Cardiac muscle cell (in vitro differentiated cells and primary cell): ENCODE measurements at regions not wholly inside any gene's neighbourhood (a gene's known extent, or its start where the extent isn't known, plus 50 kb on each side); places are given as distances from the start of the nearest gene placed in this dataset.

Experiments used
- DNase-seq, 2 donors: peaks; one replicate each; pipeline versions ENCODE4 v3.0.0 to v3.0.0-alpha.2; 2010 to 2017; ENCODE audit warnings: low read depth in 1 of 2, low spot score in 1 of 2
- H3K27ac ChIP-seq: fragments of 200-600 bp; sonication (generic); 2 replicates; pipeline ENCODE4 v1.5.1; 2016
- H3K27me3 ChIP-seq: fragments of 200-600 bp; sonication (generic); 2 replicates; pipeline ENCODE4 v1.6.0; 2016; ENCODE audit warnings: control low read depth
- H3K36me3 ChIP-seq: fragments of 200-600 bp; sonication (generic); 2 replicates; pipeline ENCODE4 v1.5.1; 2016; ENCODE audit warnings: control low read depth
- H3K4me1 ChIP-seq: fragments of 200-600 bp; sonication (generic); 2 replicates; pipeline ENCODE4 v1.8.1; 2017; ENCODE audit warnings: low read depth, mild to moderate bottlenecking, mixed run types
- H3K4me3 ChIP-seq: fragments of 200-600 bp; sonication (generic); 2 replicates; pipeline ENCODE4 v1.5.1; 2016; ENCODE audit warnings: mild to moderate bottlenecking
- H3K9me3 ChIP-seq: fragments of 200-600 bp; sonication (generic); 2 replicates; pipeline ENCODE4 v1.5.1; 2017; ENCODE audit warnings: low read depth, mild to moderate bottlenecking, control low read depth
- TF ChIP-seq, protein P1 (sequence below): IDR thresholded peaks from 2 replicates; pipeline ENCODE4 v1.5.1; 2012; ENCODE audit warnings: low read depth, mild to moderate bottlenecking, low read length

DNA sequence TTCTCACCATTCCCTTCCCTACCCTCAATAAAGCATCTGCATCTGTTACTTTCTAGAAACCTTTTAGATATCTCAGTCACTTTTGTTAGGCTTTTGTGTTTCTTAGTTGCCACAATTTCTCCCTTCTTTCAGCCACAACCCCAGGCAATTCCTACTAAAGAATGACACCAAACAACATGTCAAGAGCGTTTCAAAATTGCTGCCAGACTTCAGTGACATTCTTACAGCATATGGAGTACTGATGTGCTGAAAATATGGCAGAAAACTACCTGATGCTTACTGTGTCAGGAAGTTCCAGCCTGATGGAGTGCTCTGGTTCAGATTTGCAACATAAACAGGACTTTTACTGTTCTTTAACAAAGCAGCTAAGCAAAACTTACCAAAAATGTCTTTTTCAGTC, 957.7 kb upstream of the POU3F3 start:
- DNase-seq, result no peak
- Histone ChIP-seq H3K27me3 (no peaks in the 10 kb centered on the region), H3K4me1 (no peaks in the 10 kb centered on the region), H3K36me3 (no peaks in the 10 kb centered on the region), H3K4me3 (no peak overlapping the region), H3K9me3 (no peaks in the 10 kb centered on the region), H3K27ac (no peak overlapping the region)
- TF ChIP-seq, protein P1, sequence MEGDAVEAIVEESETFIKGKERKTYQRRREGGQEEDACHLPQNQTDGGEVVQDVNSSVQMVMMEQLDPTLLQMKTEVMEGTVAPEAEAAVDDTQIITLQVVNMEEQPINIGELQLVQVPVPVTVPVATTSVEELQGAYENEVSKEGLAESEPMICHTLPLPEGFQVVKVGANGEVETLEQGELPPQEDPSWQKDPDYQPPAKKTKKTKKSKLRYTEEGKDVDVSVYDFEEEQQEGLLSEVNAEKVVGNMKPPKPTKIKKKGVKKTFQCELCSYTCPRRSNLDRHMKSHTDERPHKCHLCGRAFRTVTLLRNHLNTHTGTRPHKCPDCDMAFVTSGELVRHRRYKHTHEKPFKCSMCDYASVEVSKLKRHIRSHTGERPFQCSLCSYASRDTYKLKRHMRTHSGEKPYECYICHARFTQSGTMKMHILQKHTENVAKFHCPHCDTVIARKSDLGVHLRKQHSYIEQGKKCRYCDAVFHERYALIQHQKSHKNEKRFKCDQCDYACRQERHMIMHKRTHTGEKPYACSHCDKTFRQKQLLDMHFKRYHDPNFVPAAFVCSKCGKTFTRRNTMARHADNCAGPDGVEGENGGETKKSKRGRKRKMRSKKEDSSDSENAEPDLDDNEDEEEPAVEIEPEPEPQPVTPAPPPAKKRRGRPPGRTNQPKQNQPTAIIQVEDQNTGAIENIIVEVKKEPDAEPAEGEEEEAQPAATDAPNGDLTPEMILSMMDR, result no peak

GRCh38 chr2:103898561-103898960, 955.4 kb upstream of the POU3F3 start:
- H3K36me3 ChIP-seq, result no peaks in the 10 kb centered on the region
- TF ChIP-seq, protein P1, result no peak
- H3K27me3 ChIP-seq, result no peaks in the 10 kb centered on the region
- no peak for DNase-seq
- H3K4me1 ChIP-seq, result no peaks in the 10 kb centered on the region
- no peaks in the 10 kb centered on the region for H3K9me3 ChIP-seq
- H3K27ac ChIP-seq, result no peak overlapping the region
- H3K4me3 ChIP-seq, result no peak overlapping the region

GRCh38 chr2:103902347-103902746, 951.6 kb upstream of the POU3F3 start:
- TF ChIP-seq, protein P1, result no peak
- H3K27ac ChIP-seq, result no peak overlapping the region
- no peak overlapping the region for H3K4me3 ChIP-seq
- H3K4me1 ChIP-seq, result no peaks in the 10 kb centered on the region
- H3K9me3 ChIP-seq, result no peaks in the 10 kb centered on the region
- no peaks in the 10 kb centered on the region for H3K27me3 ChIP-seq
- no peaks in the 10 kb centered on the region for H3K36me3 ChIP-seq
- no peak for DNase-seq

DNA sequence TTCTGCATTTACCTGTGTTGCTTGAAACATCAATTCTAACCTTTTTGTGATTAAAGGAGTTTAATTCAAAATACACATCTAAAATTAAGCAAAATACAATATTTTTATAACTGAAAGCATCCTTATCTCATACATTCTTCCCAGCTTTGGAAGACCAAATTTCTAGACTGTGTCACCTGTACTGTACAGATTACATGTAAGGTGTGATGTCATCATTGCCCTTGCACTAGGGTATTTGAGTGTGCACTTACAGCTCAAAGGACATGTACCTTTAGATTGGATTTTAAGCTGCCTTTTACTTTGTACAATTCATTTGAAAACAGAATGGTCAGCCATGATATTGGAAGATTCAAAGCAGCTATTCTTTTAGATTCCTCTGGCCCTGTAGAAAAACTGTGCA, 932.8 kb upstream of the POU3F3 start:
- no peaks in the 10 kb centered on the region for H3K9me3 ChIP-seq
- no peak overlapping the region for H3K27ac ChIP-seq
- no peaks in the 10 kb centered on the region for H3K36me3 ChIP-seq
- no peak for DNase-seq
- H3K4me1 ChIP-seq, result peaks cover 5% of the 10 kb centered on the region
- H3K4me3 ChIP-seq, result no peak overlapping the region
- H3K27me3 ChIP-seq, result no peaks in the 10 kb centered on the region
- TF ChIP-seq, protein P1, result no peak

- DNase-seq, result no peak
- TF ChIP-seq, protein P1, result no peak
- H3K27ac ChIP-seq, result no peak overlapping the region
- H3K36me3 ChIP-seq, result no peaks in the 10 kb centered on the region
- H3K27me3 ChIP-seq, result no peaks in the 10 kb centered on the region
- no peaks in the 10 kb centered on the region for H3K9me3 ChIP-seq
- H3K4me3 ChIP-seq, result no peak overlapping the region
- no peaks in the 10 kb centered on the region for H3K4me1 ChIP-seq
These were observed 911.7 kb upstream of the POU3F3 start for GRCh38 chr2:103942199-103942598.

DNA sequence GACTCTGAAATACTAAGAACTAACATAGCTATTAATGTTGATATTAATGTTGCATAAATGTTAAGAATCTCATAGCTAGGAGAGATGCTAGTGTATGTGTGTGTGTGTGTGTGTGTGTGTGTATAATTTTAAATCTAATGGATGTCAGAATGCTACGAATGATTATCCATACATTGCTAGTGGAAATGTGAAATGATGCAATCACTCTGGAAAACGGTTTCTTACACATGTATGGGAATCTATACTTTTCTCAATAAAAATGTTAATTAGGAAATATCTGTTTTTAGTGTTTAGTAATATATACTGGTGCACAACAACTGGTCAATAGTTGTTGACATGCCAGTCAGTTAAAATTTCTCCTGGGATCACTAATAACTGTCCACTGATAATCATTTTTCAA, 908.8 kb upstream of the POU3F3 start:
- H3K27ac ChIP-seq, result no peak overlapping the region
- H3K4me1 ChIP-seq, result no peaks in the 10 kb centered on the region
- H3K4me3 ChIP-seq, result no peak overlapping the region
- no peaks in the 10 kb centered on the region for H3K27me3 ChIP-seq
- TF ChIP-seq, protein P1, result no peak
- H3K36me3 ChIP-seq, result no peaks in the 10 kb centered on the region
- no peak for DNase-seq
- H3K9me3 ChIP-seq, result no peaks in the 10 kb centered on the region
